Thyroid gland (tissue), 4 donors: ENCODE measurements at regions not wholly inside any gene's neighbourhood (a gene's known extent, or its start where the extent isn't known, plus 50 kb on each side); places are given as distances from the start of the nearest gene placed in this dataset.

Experiments used
- CTCF ChIP-seq, 6 experiments: fragments of 200-600 bp in 3 of 6; fragments of 450-650 bp in 3 of 6; sonication (generic) in 3 of 6; IDR thresholded peaks; one replicate each; pipeline ENCODE4 v1.5.1; 2016 to 2019; ENCODE audit warnings: antibody characterized with exemption in 6 of 6, mild to moderate bottlenecking in 2 of 6, inconsistent platforms in 1 of 6, moderate library complexity in 1 of 6
- POLR2A ChIP-seq, 2 donors: fragments of 450-650 bp; IDR thresholded peaks; one replicate each; pipeline ENCODE4 v1.6.1; 2017; ENCODE audit warnings: antibody characterized with exemption in 2 of 2, mild to moderate bottlenecking in 2 of 2, moderate library complexity in 1 of 2

GRCh38 chr6:104638841-104639290 lies 220.9 kb downstream of the HACE1 start:
- TF ChIP-seq CTCF (IDR thresholded peaks at IDR 0.05), result no peak
- TF ChIP-seq POLR2A (IDR thresholded peaks at IDR 0.05), result no peak
